HCT116 (cell line): ENCODE measurements at regions not wholly inside any gene's neighbourhood (a gene's known extent, or its start where the extent isn't known, plus 50 kb on each side); places are given as distances from the start of the nearest gene placed in this dataset.

Experiments
- ATAC-seq: fragments of 200-7000 bp; cut with Tn5 transposase; 2 replicates; pipeline ENCODE4 v1.9.1; 2020; ENCODE audit warnings: mild to moderate bottlenecking, moderate library complexity
- BruUV-seq: library from RNA; stranded (reverse); fragments of 400-500 nt; replicated peaks from 2 replicates; lab custom pipeline; 2021; lab: Mats Ljungman, UMichigan
- CTCF ChIA-PET: fragments of 300-600 bp; sonication (Branson Sonifier 250); formaldehyde crosslinking; loops from one replicate; lab custom pipeline; 2021; ENCODE audit warnings: antibody characterized with exemption; lab: Charles Lee
- POLR2A ChIA-PET: fragments of 300-600, 350-600 bp; sonication (Branson Sonifier 250); formaldehyde crosslinking; loops from one replicate; lab custom pipeline; 2021; ENCODE audit warnings: antibody characterized with exemption; lab: Charles Lee
- RAD21 ChIA-PET, 2 experiments: fragments of 300-600 bp; sonication (Branson Sonifier 250); formaldehyde crosslinking; loops; one replicate each; lab custom pipeline; 2023; ENCODE audit warnings: low total read pairs in 2 of 2; ENCODE audit not compliant: uncharacterized antibody in 2 of 2, unreplicated experiment in 2 of 2, low non-redundant PET in 1 of 2; lab: Charles Lee
- DNase-seq: peaks from one replicate; pipeline ENCODE4 v3.0.0-alpha.2; 2010; ENCODE audit warnings: low read depth, low spot score
- H2AFZ ChIP-seq: fragments of 200-600 bp; shearing (Covaris generic), sonication (generic); 2 replicates; pipeline ENCODE4 v1.6.1; 2017; ENCODE audit warnings: low read depth, mixed run types, mixed read lengths, antibody characterized with exemption, low read length; ENCODE audit not compliant: poor library complexity, severe bottlenecking
- H3K27ac ChIP-seq: 2 replicates; pipeline ENCODE4 v1.5.1; 2012; ENCODE audit warnings: low read depth, low read length
- H3K27me3 ChIP-seq: fragments of 200-600 bp; sonication (generic); 2 replicates; pipeline ENCODE4 v1.6.1; 2016; ENCODE audit warnings: mixed run types, low read length, mixed read lengths; ENCODE audit not compliant: insufficient read depth
- H3K36me3 ChIP-seq, 2 experiments: fragments of 200-500 bp in 1 of 2; fragments of 200-600 bp in 1 of 2; sonication (Bioruptor generic) in 1 of 2; sonication (generic) in 1 of 2; 2 replicates each; pipeline versions ENCODE4 v1.5.1 to v1.6.1; 2014 to 2016; ENCODE audit warnings: low read length in 2 of 2, inconsistent platforms in 1 of 2, mixed read lengths in 1 of 2, mixed run types in 1 of 2; ENCODE audit not compliant: insufficient read depth in 2 of 2, control insufficient read depth in 1 of 2
- H3K4me1 ChIP-seq, 2 experiments: fragments of 200-600 bp in 1 of 2; sonication (generic) in 1 of 2; 2 replicates each; pipeline versions ENCODE4 v1.5.1 to v1.6.1; 2012 to 2017; ENCODE audit warnings: low read length in 2 of 2, inconsistent platforms in 1 of 2, mild to moderate bottlenecking in 1 of 2, mixed read lengths in 1 of 2, mixed run types in 1 of 2, moderate library complexity in 1 of 2; ENCODE audit not compliant: insufficient read depth in 2 of 2, control insufficient read depth in 1 of 2
- H3K4me2 ChIP-seq: fragments of 200-600 bp; sonication (generic); 2 replicates; pipeline ENCODE4 v1.6.1; 2017; ENCODE audit warnings: mixed run types, low read length, mixed read lengths
- H3K4me3 ChIP-seq, 2 experiments: fragments of 200-600 bp in 1 of 2; sonication (generic) in 1 of 2; replicated peaks in 1 of 2; 2 replicates each; pipeline ENCODE4 v1.5.1; 2011 to 2016; ENCODE audit warnings: low read length in 2 of 2, control low read depth in 1 of 2, low read depth in 1 of 2, mild to moderate bottlenecking in 1 of 2, mixed read lengths in 1 of 2, mixed run types in 1 of 2
- H3K79me2 ChIP-seq: fragments of 200-600 bp; sonication (generic); 2 replicates; pipeline ENCODE4 v1.6.1; 2017; ENCODE audit warnings: mild to moderate bottlenecking, mixed run types, low read length, moderate library complexity, mixed read lengths; ENCODE audit not compliant: insufficient read depth
- H3K9ac ChIP-seq: fragments of 200-600 bp; sonication (generic); 2 replicates; pipeline ENCODE4 v1.6.1; 2016; ENCODE audit warnings: low read length, mixed read lengths
- H3K9me2 ChIP-seq: fragments of 200-600 bp; sonication (generic), shearing (Covaris generic); 2 replicates; pipeline ENCODE4 v1.6.1; 2017; ENCODE audit warnings: mixed run types, mild to moderate bottlenecking, moderate library complexity; ENCODE audit not compliant: insufficient read depth
- H3K9me3 ChIP-seq, 2 experiments: fragments of 200-500 bp in 1 of 2; fragments of 200-600 bp in 1 of 2; sonication (Bioruptor generic) in 1 of 2; sonication (generic) in 1 of 2; 2 replicates each; pipeline ENCODE4 v1.6.1; 2014 to 2017; ENCODE audit warnings: low read length in 2 of 2, mixed read lengths in 2 of 2, inconsistent platforms in 1 of 2, low read depth in 1 of 2, mild to moderate bottlenecking in 1 of 2, mixed run types in 1 of 2, moderate library complexity in 1 of 2; ENCODE audit not compliant: control insufficient read depth in 1 of 2, insufficient read depth in 1 of 2
- H4K20me1 ChIP-seq: fragments of 200-600 bp; sonication (generic), shearing (Covaris generic); 2 replicates; pipeline ENCODE4 v1.6.1; 2017; ENCODE audit warnings: mixed run types, mild to moderate bottlenecking, moderate library complexity; ENCODE audit not compliant: insufficient read depth
- ATF3 ChIP-seq: IDR thresholded peaks from 2 replicates; pipeline ENCODE4 v1.6.1; 2012
- CBX3 ChIP-seq: IDR thresholded peaks from 2 replicates; pipeline ENCODE4 v1.6.1; 2012; ENCODE audit warnings: low read depth
- CEBPB ChIP-seq: IDR thresholded peaks from 2 replicates; pipeline ENCODE4 v1.6.1; 2012; ENCODE audit warnings: low read depth
- CTCF ChIP-seq, 3 experiments: fragments of 200-600 bp in 1 of 3; sonication (generic) in 1 of 3; IDR thresholded peaks in 2 of 3; conservative IDR thresholded peaks in 1 of 3; 2 replicates each; pipeline ENCODE4 v1.5.1; 2012 to 2017; ENCODE audit warnings: low read depth in 2 of 3, low read length in 2 of 3, antibody characterized with exemption in 1 of 3, borderline replicate concordance in 1 of 3, control low read depth in 1 of 3, mild to moderate bottlenecking in 1 of 3, mixed read lengths in 1 of 3, mixed run types in 1 of 3, moderate library complexity in 1 of 3; ENCODE audit not compliant: insufficient read depth in 1 of 3
- ELF1 ChIP-seq: IDR thresholded peaks from 2 replicates; pipeline ENCODE4 v1.6.1; 2012; ENCODE audit warnings: low read depth, borderline replicate concordance
- EZH2 ChIP-seq: fragments of 200-600 bp; sonication (generic); IDR thresholded peaks from 2 replicates; pipeline ENCODE4 v1.6.1; 2017; ENCODE audit warnings: antibody characterized with exemption, mixed run types
- FOSL1 ChIP-seq: IDR thresholded peaks from 2 replicates; pipeline ENCODE4 v1.6.1; 2012; ENCODE audit warnings: low read depth
- JUND ChIP-seq: IDR thresholded peaks from 2 replicates; pipeline ENCODE4 v1.6.1; 2012
- MAX ChIP-seq: IDR thresholded peaks from 2 replicates; pipeline ENCODE4 v1.6.1; 2012
- POLR2A ChIP-seq: IDR thresholded peaks from 2 replicates; pipeline ENCODE4 v1.7.0; 2011; ENCODE audit warnings: borderline replicate concordance; ENCODE audit not compliant: insufficient read depth, insufficient read length; ENCODE audit errors: extremely low read depth
- POLR2AphosphoS5 ChIP-seq: IDR thresholded peaks from 2 replicates; pipeline ENCODE4 v1.6.1; 2011; ENCODE audit warnings: mild to moderate bottlenecking, low read depth, low read length, moderate library complexity
- SIN3A ChIP-seq: IDR thresholded peaks from 2 replicates; pipeline ENCODE4 v1.6.1; 2012; ENCODE audit warnings: low read depth
- SP1 ChIP-seq: IDR thresholded peaks from 2 replicates; pipeline ENCODE4 v1.6.1; 2012; ENCODE audit warnings: low read depth
- SRF ChIP-seq: IDR thresholded peaks from 2 replicates; pipeline ENCODE4 v1.6.1; 2012; ENCODE audit warnings: low read depth
- TCF7L2 ChIP-seq: IDR thresholded peaks from 2 replicates; pipeline ENCODE4 v1.7.0; 2011; ENCODE audit warnings: borderline replicate concordance, inconsistent platforms; ENCODE audit not compliant: insufficient read depth, insufficient read length; ENCODE audit errors: extremely low read depth
- YY1 ChIP-seq: IDR thresholded peaks from 2 replicates; pipeline ENCODE4 v1.6.1; 2011; ENCODE audit warnings: low read length, low read depth, moderate library complexity, mild to moderate bottlenecking; ENCODE audit not compliant: insufficient replicate concordance; ENCODE audit errors: extremely low read depth
- ZBTB33 ChIP-seq: IDR thresholded peaks from 2 replicates; pipeline ENCODE4 v1.6.1; 2011; ENCODE audit warnings: mild to moderate bottlenecking, low read length, moderate library complexity; ENCODE audit not compliant: insufficient replicate concordance; ENCODE audit errors: extremely low read depth
- ZFX ChIP-seq: fragments of 450-650 bp; IDR thresholded peaks from 2 replicates; pipeline ENCODE4 v1.6.1; 2017
- ZNF274 ChIP-seq: fragments of 200-500 bp; sonication (Bioruptor generic); IDR thresholded peaks from 2 replicates; pipeline ENCODE4 v1.6.1; 2014; ENCODE audit warnings: mild to moderate bottlenecking, low read depth, low read length, inconsistent platforms
- intact Hi-C: fragments of 100-400 bp; cut with micrococcal nuclease; formaldehyde crosslinking; loops from 2 replicates; pipeline ENCODE4 v1.10.0; 2022

- no peaks in the 10 kb centered on the region for H3K36me3 ChIP-seq
- no peaks in the 10 kb centered on the region for H3K79me2 ChIP-seq
- no peak overlapping the region for H3K4me3 ChIP-seq
- CTCF ChIA-PET, result no interaction called here
- no peaks in the 10 kb centered on the region for H3K27me3 ChIP-seq
- H3K4me1 ChIP-seq, result no peaks in the 10 kb centered on the region
- no peak overlapping the region for H2AFZ ChIP-seq
- intact Hi-C loops, result no loop called here
- TF ChIP-seq ZFX (no peak), JUND (no peak), CBX3 (no peak), YY1 (no peak), SIN3A (no peak), MAX (no peak), POLR2A (no peak), SRF (no peak), SP1 (no peak), ATF3 (no peak), ELF1 (no peak), CTCF (IDR thresholded peaks at IDR 0.05 in 2 of 3, conservative IDR thresholded peaks at IDR 0.05 in 1 of 3; ENCODE audit: borderline replicate concordance in 1 of 3, insufficient read depth in 1 of 3, low read depth in 2 of 3, low read length in 2 of 3) (no peak), CEBPB (no peak), ZNF274 (no peak), EZH2 (no peak), TCF7L2 (no peak), FOSL1 (no peak), ZBTB33 (no peak), POLR2AphosphoS5 (no peak)
- TF ChIP-seq, all 23 proteins: peak for 0
- no peak overlapping the region for H3K4me2 ChIP-seq
- BruUV-seq, result no TSS peak
- no peaks in the 10 kb centered on the region for H3K9me2 ChIP-seq
- H4K20me1 ChIP-seq, result no peaks in the 10 kb centered on the region
- ChIA-PET RAD21 (no interaction called here), POLR2A (no interaction called here)
- ATAC-seq (no peak), DNase-seq (no peak)
- H3K9me3 ChIP-seq, result peaks cover 16 to 29% of the 10 kb centered on the region in 2 experiments; a peak in 3 of 4 replicates
- no peak overlapping the region for H3K9ac ChIP-seq
- H3K27ac ChIP-seq, result no peak overlapping the region
These were observed 170.0 kb upstream of the TSHZ3 start for GRCh38 chr19:31519256-31519655.
